ENCODE measurements at regions not wholly inside any gene's neighbourhood (a gene's known extent, or its start where the extent isn't known, plus 50 kb on each side); places are given as distances from the start of the nearest gene placed in this dataset.

GRCh38 chr6:1037430-1038202, 274.3 kb upstream of the FOXQ1 start:
- Histone ChIP-seq H3K9me3 (no peaks in the 10 kb centered on the region), H3K27ac (no peak overlapping the region), H3K36me3 (ENCODE audit: low read depth, missing control alignments) (no peaks in the 10 kb centered on the region), H3K4me3 (no peak overlapping the region), H3K27me3 (no peaks in the 10 kb centered on the region), H3K4me1 (no peaks in the 10 kb centered on the region)
- WGBS, 2 donors, result 81 to 84% methylated on average over 10 of the region's 10 CpGs
- TF ChIP-seq POLR2A (IDR thresholded peaks at IDR 0.05) (no peak), CTCF (IDR thresholded peaks at IDR 0.05) (no peak)
- no peak for DNase-seq
- intact Hi-C loops (cut with DNase I; ENCODE audit: low total_unique reads), result no loop called here

GRCh38 chr6:1035401-1035800, 276.5 kb upstream of the FOXQ1 start:
- DNase-seq, result no peak
- intact Hi-C loops (cut with DNase I; ENCODE audit: low total_unique reads), result no loop called here
- no peaks in the 10 kb centered on the region for H3K9me3 ChIP-seq
- H3K27me3 ChIP-seq, result no peaks in the 10 kb centered on the region
- no peaks in the 10 kb centered on the region for H3K36me3 ChIP-seq (ENCODE audit: low read depth, missing control alignments)
- H3K4me1 ChIP-seq, result no peaks in the 10 kb centered on the region
- TF ChIP-seq POLR2A (IDR thresholded peaks at IDR 0.05) (no peak), CTCF (IDR thresholded peaks at IDR 0.05) (no peak)
- H3K4me3 ChIP-seq, result no peak overlapping the region
- WGBS, 2 donors, result 50 to 53% methylated on average over 11 of the region's 11 CpGs
- no peak overlapping the region for H3K27ac ChIP-seq

GRCh38 chr6:1031720-1032119, 280.2 kb upstream of the FOXQ1 start:
- Histone ChIP-seq H3K27ac (no peak overlapping the region), H3K4me3 (no peak overlapping the region), H3K36me3 (ENCODE audit: low read depth, missing control alignments) (no peaks in the 10 kb centered on the region), H3K9me3 (no peaks in the 10 kb centered on the region), H3K4me1 (no peaks in the 10 kb centered on the region), H3K27me3 (no peaks in the 10 kb centered on the region)
- DNase-seq, result no peak
- TF ChIP-seq CTCF (IDR thresholded peaks at IDR 0.05) (no peak), POLR2A (IDR thresholded peaks at IDR 0.05) (no peak)
- intact Hi-C loops (cut with DNase I; ENCODE audit: low total_unique reads), result no loop called here
- WGBS, 2 donors, result 72 to 79% methylated on average over 2 of the region's 2 CpGs

GRCh38 chr6:1029141-1029540, 282.8 kb upstream of the FOXQ1 start:
- Histone ChIP-seq H3K27ac (no peak overlapping the region), H3K4me3 (no peak overlapping the region), H3K4me1 (no peaks in the 10 kb centered on the region), H3K36me3 (ENCODE audit: low read depth, missing control alignments) (no peaks in the 10 kb centered on the region), H3K27me3 (no peaks in the 10 kb centered on the region), H3K9me3 (no peaks in the 10 kb centered on the region)
- 53 to 61% methylated on average over 5 of the region's 5 CpGs for WGBS, 2 donors
- intact Hi-C loops (cut with DNase I; ENCODE audit: low total_unique reads), result no loop called here
- no peak for DNase-seq
- TF ChIP-seq CTCF (IDR thresholded peaks at IDR 0.05) (no peak), POLR2A (IDR thresholded peaks at IDR 0.05) (no peak)

GRCh38 chr6:1028723-1029122, 283.2 kb upstream of the FOXQ1 start:
- Histone ChIP-seq H3K4me3 (no peak overlapping the region), H3K36me3 (ENCODE audit: low read depth, missing control alignments) (no peaks in the 10 kb centered on the region), H3K27ac (no peak overlapping the region), H3K4me1 (no peaks in the 10 kb centered on the region), H3K27me3 (no peaks in the 10 kb centered on the region), H3K9me3 (no peaks in the 10 kb centered on the region)
- no peak for DNase-seq
- TF ChIP-seq POLR2A (IDR thresholded peaks at IDR 0.05), result no peak
- no peak for TF ChIP-seq CTCF (IDR thresholded peaks at IDR 0.05)
- 89 to 92% methylated on average over 6 to 8 of the region's 8 CpGs for WGBS, 2 donors
- intact Hi-C loops (cut with DNase I; ENCODE audit: low total_unique reads), result no loop called here

Measured in testis (tissue), 2 donors.